GM23338 (cell line): ENCODE measurements at regions not wholly inside any gene's neighbourhood (a gene's known extent, or its start where the extent isn't known, plus 50 kb on each side); places are given as distances from the start of the nearest gene placed in this dataset.

ENCODE experiments used
- ATAC-seq: fragments of 200-7000 bp; cut with Tn5 transposase; 3 replicates; pipeline ENCODE4 v1.9.1; 2020
- DNase-seq: peaks from one replicate; pipeline ENCODE4 v3.0.0-alpha.2; 2015; ENCODE audit warnings: low spot score
- H2AFZ ChIP-seq: fragments of 200-600 bp; sonication (generic); 2 replicates; pipeline ENCODE4 v1.8.0; 2016; ENCODE audit warnings: antibody characterized with exemption, mild to moderate bottlenecking, moderate library complexity
- H3F3A ChIP-seq: fragments of 200-600 bp; sonication (generic); replicated peaks from 2 replicates; pipeline ENCODE4 v1.8.0; 2017; ENCODE audit warnings: antibody characterized with exemption, mixed run types, low read depth
- H3K27ac ChIP-seq: fragments of 200-600 bp; sonication (generic); 2 replicates; pipeline ENCODE4 v1.6.1; 2016; ENCODE audit warnings: low read depth
- H3K27me3 ChIP-seq: fragments of 200-600 bp; sonication (generic); 2 replicates; pipeline ENCODE4 v1.8.0; 2016; ENCODE audit warnings: mild to moderate bottlenecking, mixed run types, moderate library complexity; ENCODE audit not compliant: insufficient read depth
- H3K36me3 ChIP-seq: fragments of 200-600 bp; sonication (generic); 2 replicates; pipeline ENCODE4 v1.8.0; 2016; ENCODE audit warnings: mild to moderate bottlenecking; ENCODE audit not compliant: insufficient read depth
- H3K4me1 ChIP-seq: fragments of 200-600 bp; sonication (generic); 2 replicates; pipeline ENCODE4 v1.8.0; 2016; ENCODE audit warnings: mild to moderate bottlenecking, moderate library complexity; ENCODE audit not compliant: insufficient read depth
- H3K4me2 ChIP-seq: fragments of 200-600 bp; sonication (generic); 2 replicates; pipeline ENCODE4 v1.7.1; 2017; ENCODE audit warnings: mixed run types
- H3K4me3 ChIP-seq: fragments of 200-600 bp; sonication (generic); 2 replicates; pipeline ENCODE4 v1.6.1; 2016; ENCODE audit warnings: mixed run types
- H3K79me2 ChIP-seq: fragments of 200-600 bp; sonication (generic); replicated peaks from 2 replicates; pipeline ENCODE4 v1.8.0; 2017; ENCODE audit warnings: mild to moderate bottlenecking; ENCODE audit not compliant: insufficient read depth
- H3K9me2 ChIP-seq: fragments of 200-600 bp; sonication (generic); 2 replicates; pipeline ENCODE4 v1.8.0; 2017; ENCODE audit not compliant: insufficient read depth
- H4K20me1 ChIP-seq: fragments of 200-600 bp; sonication (generic); replicated peaks from 2 replicates; pipeline ENCODE4 v1.8.0; 2017; ENCODE audit warnings: mild to moderate bottlenecking; ENCODE audit not compliant: insufficient read depth
- H3K27ac Mint-ChIP-seq: 2 replicates; pipeline ENCODE4 v1.8.0; 2020; ENCODE audit warnings: inconsistent platforms, mild to moderate bottlenecking, moderate library complexity, mixed read lengths
- H3K27me3 Mint-ChIP-seq: 3 replicates; pipeline ENCODE4 v1.8.0; 2022; ENCODE audit warnings: low read depth, mild to moderate bottlenecking, moderate library complexity, mixed read lengths, inconsistent platforms; ENCODE audit not compliant: insufficient read depth, poor library complexity
- H3K36me3 Mint-ChIP-seq: 3 replicates; pipeline ENCODE4 v1.8.0; 2021; ENCODE audit warnings: low read depth, mild to moderate bottlenecking, inconsistent platforms, moderate library complexity, mixed read lengths
- H3K4me1 Mint-ChIP-seq: 3 replicates; pipeline ENCODE4 v1.8.0; 2020; ENCODE audit warnings: mild to moderate bottlenecking, inconsistent platforms, mixed read lengths
- H3K4me3 Mint-ChIP-seq: 3 replicates; pipeline ENCODE4 v1.8.0; 2021; ENCODE audit warnings: moderate library complexity, mild to moderate bottlenecking, inconsistent platforms, mixed read lengths
- H3K9me3 Mint-ChIP-seq: 3 replicates; pipeline ENCODE4 v1.8.0; 2020; ENCODE audit warnings: moderate library complexity, mild to moderate bottlenecking, inconsistent platforms, mixed read lengths
- CREB1 ChIP-seq: fragments of 250-450 bp; sonication (Bioruptor Pico); IDR thresholded peaks from 2 replicates; pipeline ENCODE4 v1.5.0; 2020; ENCODE audit warnings: low read depth, mild to moderate bottlenecking, moderate library complexity
- EZH2 ChIP-seq: fragments of 200-600 bp; sonication (generic); IDR thresholded peaks from one replicate; pipeline ENCODE4 v1.8.0; 2017; ENCODE audit warnings: antibody characterized with exemption, mild to moderate bottlenecking, low read depth; ENCODE audit not compliant: unreplicated experiment
- EZH2phosphoT487 ChIP-seq: fragments of 200-600 bp; sonication (generic); IDR thresholded peaks from one replicate; pipeline ENCODE4 v1.8.1; 2018; ENCODE audit warnings: antibody characterized with exemption; ENCODE audit not compliant: unreplicated experiment
- JUNB ChIP-seq: IDR thresholded peaks from one replicate; pipeline ENCODE4 v1.6.1; 2016; ENCODE audit warnings: antibody characterized with exemption; ENCODE audit not compliant: unreplicated experiment
- NANOG ChIP-seq: IDR thresholded peaks from 2 replicates; pipeline ENCODE4 v1.6.1; 2016; ENCODE audit warnings: antibody characterized with exemption, borderline replicate concordance
- POLR2AphosphoS5 ChIP-seq: IDR thresholded peaks from 2 replicates; pipeline ENCODE4 v1.6.1; 2016; ENCODE audit warnings: antibody characterized with exemption, low read depth
- ZNF331 ChIP-seq: fragments of 250-450 bp; sonication (Bioruptor Pico); IDR thresholded peaks from 2 replicates; pipeline ENCODE4 v1.5.0; 2020; ENCODE audit warnings: low read depth, mild to moderate bottlenecking, moderate library complexity
- TF ChIP-seq, protein P1 (sequence below): IDR thresholded peaks from one replicate; pipeline ENCODE4 v1.6.1; 2018; ENCODE audit warnings: antibody characterized with exemption; ENCODE audit not compliant: unreplicated experiment
- TF ChIP-seq, protein P2 (sequence below), 2 experiments: fragments of 200-600 bp in 1 of 2; sonication (generic) in 1 of 2; conservative IDR thresholded peaks; 2 replicates each; pipeline versions ENCODE4 v1.5.1 to v1.6.1; 2016 to 2017; ENCODE audit warnings: antibody characterized with exemption in 2 of 2, low read depth in 2 of 2, mild to moderate bottlenecking in 2 of 2, moderate library complexity in 1 of 2

DNA sequence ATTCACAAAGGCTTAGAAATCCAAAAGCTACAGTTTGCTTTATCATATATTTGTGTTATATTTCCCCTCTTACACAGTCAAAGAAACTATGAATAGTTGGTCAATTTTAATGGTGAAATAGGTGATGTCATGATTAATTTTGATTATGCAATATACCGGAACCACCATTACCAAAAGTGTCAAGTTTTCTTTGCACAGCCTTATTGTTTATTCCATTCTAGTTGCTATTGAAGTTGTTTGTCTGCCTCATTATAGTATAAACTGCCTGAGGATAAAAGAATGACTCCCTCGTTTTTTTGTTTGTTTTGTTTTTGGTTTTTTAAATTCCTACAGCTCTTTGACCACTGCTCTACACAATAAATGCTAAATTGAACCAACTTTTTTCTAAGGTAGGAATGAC, 690.6 kb upstream of the ZP4 start:
- H3K9me3 Mint-ChIP-seq, result no peaks in the 10 kb centered on the region
- TF ChIP-seq POLR2AphosphoS5 (no peak), EZH2phosphoT487 (no peak), NANOG (no peak), EZH2 (no peak)
- TF ChIP-seq, protein P1, sequence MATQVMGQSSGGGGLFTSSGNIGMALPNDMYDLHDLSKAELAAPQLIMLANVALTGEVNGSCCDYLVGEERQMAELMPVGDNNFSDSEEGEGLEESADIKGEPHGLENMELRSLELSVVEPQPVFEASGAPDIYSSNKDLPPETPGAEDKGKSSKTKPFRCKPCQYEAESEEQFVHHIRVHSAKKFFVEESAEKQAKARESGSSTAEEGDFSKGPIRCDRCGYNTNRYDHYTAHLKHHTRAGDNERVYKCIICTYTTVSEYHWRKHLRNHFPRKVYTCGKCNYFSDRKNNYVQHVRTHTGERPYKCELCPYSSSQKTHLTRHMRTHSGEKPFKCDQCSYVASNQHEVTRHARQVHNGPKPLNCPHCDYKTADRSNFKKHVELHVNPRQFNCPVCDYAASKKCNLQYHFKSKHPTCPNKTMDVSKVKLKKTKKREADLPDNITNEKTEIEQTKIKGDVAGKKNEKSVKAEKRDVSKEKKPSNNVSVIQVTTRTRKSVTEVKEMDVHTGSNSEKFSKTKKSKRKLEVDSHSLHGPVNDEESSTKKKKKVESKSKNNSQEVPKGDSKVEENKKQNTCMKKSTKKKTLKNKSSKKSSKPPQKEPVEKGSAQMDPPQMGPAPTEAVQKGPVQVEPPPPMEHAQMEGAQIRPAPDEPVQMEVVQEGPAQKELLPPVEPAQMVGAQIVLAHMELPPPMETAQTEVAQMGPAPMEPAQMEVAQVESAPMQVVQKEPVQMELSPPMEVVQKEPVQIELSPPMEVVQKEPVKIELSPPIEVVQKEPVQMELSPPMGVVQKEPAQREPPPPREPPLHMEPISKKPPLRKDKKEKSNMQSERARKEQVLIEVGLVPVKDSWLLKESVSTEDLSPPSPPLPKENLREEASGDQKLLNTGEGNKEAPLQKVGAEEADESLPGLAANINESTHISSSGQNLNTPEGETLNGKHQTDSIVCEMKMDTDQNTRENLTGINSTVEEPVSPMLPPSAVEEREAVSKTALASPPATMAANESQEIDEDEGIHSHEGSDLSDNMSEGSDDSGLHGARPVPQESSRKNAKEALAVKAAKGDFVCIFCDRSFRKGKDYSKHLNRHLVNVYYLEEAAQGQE, result no peak
- H3K79me2 ChIP-seq, result no peaks in the 10 kb centered on the region
- no peaks in the 10 kb centered on the region; the same call in 1 of the 2 replicates for H3K9me2 ChIP-seq
- H3K36me3 ChIP-seq, result no peaks in the 10 kb centered on the region
- H3K27ac ChIP-seq, result no peak overlapping the region
- H4K20me1 ChIP-seq, result no peaks in the 10 kb centered on the region
- DNase-seq (no peak), ATAC-seq (no peak)
- no peaks in the 10 kb centered on the region for H3K4me1 Mint-ChIP-seq
- H3K4me3 Mint-ChIP-seq, result no peak overlapping the region
- H2AFZ ChIP-seq, result no peak overlapping the region
- H3K4me2 ChIP-seq, result no peak overlapping the region
- H3K4me3 ChIP-seq, result no peak overlapping the region
- H3K27ac Mint-ChIP-seq, result no peak overlapping the region; the same call in 1 of the 2 replicates
- no peaks in the 10 kb centered on the region for H3F3A ChIP-seq
- no peaks in the 10 kb centered on the region for H3K27me3 ChIP-seq
- H3K27me3 Mint-ChIP-seq, result no peaks in the 10 kb centered on the region
- no peaks in the 10 kb centered on the region for H3K36me3 Mint-ChIP-seq
- H3K4me1 ChIP-seq, result no peaks in the 10 kb centered on the region

DNA sequence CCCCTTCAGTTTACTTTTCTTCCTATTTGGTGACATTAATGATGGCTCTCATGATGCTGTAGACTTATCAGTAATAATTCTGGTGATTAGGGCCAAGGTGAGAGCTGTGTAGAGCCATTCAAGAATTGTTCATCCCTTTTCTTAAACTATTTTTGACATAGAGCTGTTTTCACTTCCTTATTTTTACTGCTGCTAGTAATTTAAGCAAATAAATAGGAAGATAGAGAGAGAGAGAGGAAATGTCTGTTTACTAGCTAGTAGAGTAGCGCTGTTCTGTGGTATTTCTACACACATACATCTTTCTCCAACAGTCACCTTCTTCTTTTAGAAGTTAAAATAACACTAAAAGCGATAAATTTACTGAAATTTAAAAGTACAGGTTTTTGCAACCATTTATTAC, 678.0 kb upstream of the ZP4 start:
- TF ChIP-seq JUNB (no peak), NANOG (no peak), ZNF331 (CRISPR knock-in tag) (no peak), CREB1 (CRISPR knock-in tag) (no peak), EZH2 (no peak)
- TF ChIP-seq, protein P1, result no peak
- TF ChIP-seq, protein P2, sequence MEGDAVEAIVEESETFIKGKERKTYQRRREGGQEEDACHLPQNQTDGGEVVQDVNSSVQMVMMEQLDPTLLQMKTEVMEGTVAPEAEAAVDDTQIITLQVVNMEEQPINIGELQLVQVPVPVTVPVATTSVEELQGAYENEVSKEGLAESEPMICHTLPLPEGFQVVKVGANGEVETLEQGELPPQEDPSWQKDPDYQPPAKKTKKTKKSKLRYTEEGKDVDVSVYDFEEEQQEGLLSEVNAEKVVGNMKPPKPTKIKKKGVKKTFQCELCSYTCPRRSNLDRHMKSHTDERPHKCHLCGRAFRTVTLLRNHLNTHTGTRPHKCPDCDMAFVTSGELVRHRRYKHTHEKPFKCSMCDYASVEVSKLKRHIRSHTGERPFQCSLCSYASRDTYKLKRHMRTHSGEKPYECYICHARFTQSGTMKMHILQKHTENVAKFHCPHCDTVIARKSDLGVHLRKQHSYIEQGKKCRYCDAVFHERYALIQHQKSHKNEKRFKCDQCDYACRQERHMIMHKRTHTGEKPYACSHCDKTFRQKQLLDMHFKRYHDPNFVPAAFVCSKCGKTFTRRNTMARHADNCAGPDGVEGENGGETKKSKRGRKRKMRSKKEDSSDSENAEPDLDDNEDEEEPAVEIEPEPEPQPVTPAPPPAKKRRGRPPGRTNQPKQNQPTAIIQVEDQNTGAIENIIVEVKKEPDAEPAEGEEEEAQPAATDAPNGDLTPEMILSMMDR (conservative IDR thresholded peaks at IDR 0.05; ENCODE audit: low read depth in 2 of 2), result no peak
- ATAC-seq (no peak), DNase-seq (no peak)
- H3K79me2 ChIP-seq, result no peaks in the 10 kb centered on the region
- no peaks in the 10 kb centered on the region for H3F3A ChIP-seq
- Mint-ChIP-seq H3K27me3 (peaks cover 2% of the 10 kb centered on the region), H3K4me3 (no peak overlapping the region), H3K27ac (no peak overlapping the region), H3K4me1 (no peaks in the 10 kb centered on the region), H3K9me3 (peaks cover 10% of the 10 kb centered on the region; the same call in 2 of the 3 replicates), H3K36me3 (no peaks in the 10 kb centered on the region; the same call in 2 of the 3 replicates)
- no peaks in the 10 kb centered on the region for H3K27me3 ChIP-seq
- no peak overlapping the region for H3K4me3 ChIP-seq
- no peak overlapping the region for H3K4me2 ChIP-seq
- no peaks in the 10 kb centered on the region for H4K20me1 ChIP-seq
- H3K4me1 ChIP-seq, result no peaks in the 10 kb centered on the region
- H3K9me2 ChIP-seq, result 0 out of 2 replicates have a peak, but pooled peaks cover 8% of the 10 kb centered on the region
- H3K27ac ChIP-seq, result no peak overlapping the region
- H3K36me3 ChIP-seq, result no peaks in the 10 kb centered on the region
- 0 out of 2 replicates have a peak overlapping the region, but pooled peaks have one; percentile 64 for H2AFZ ChIP-seq
